Thyroid gland (tissue), 4 donors: ENCODE measurements at regions not wholly inside any gene's neighbourhood (a gene's known extent, or its start where the extent isn't known, plus 50 kb on each side); places are given as distances from the start of the nearest gene placed in this dataset.

Experiments used
- CTCF ChIP-seq, 6 experiments: fragments of 200-600 bp in 3 of 6; fragments of 450-650 bp in 3 of 6; sonication (generic) in 3 of 6; IDR thresholded peaks; one replicate each; pipeline ENCODE4 v1.5.1; 2016 to 2019; ENCODE audit warnings: antibody characterized with exemption in 6 of 6, mild to moderate bottlenecking in 2 of 6, inconsistent platforms in 1 of 6, moderate library complexity in 1 of 6
- POLR2A ChIP-seq, 2 donors: fragments of 450-650 bp; IDR thresholded peaks; one replicate each; pipeline ENCODE4 v1.6.1; 2017; ENCODE audit warnings: antibody characterized with exemption in 2 of 2, mild to moderate bottlenecking in 2 of 2, moderate library complexity in 1 of 2

GRCh38 chr3:163039636-163040035, 1543.0 kb downstream of the OTOL1 start:
- TF ChIP-seq POLR2A (IDR thresholded peaks at IDR 0.05) (no peak), CTCF (IDR thresholded peaks at IDR 0.05) (no peak)
